H1 (cell line): ENCODE measurements at regions not wholly inside any gene's neighbourhood (a gene's known extent, or its start where the extent isn't known, plus 50 kb on each side); places are given as distances from the start of the nearest gene placed in this dataset.

Source experiments
- BACH1 ChIP-seq: IDR thresholded peaks from 2 replicates; pipeline ENCODE4 v1.6.1; 2012; ENCODE audit warnings: low read length, improper control_type of control experiment
- E2F6 ChIP-seq: IDR thresholded peaks from 2 replicates; pipeline ENCODE4 v1.6.1; 2012; ENCODE audit warnings: inconsistent platforms
- RAD21 ChIP-seq, 2 experiments: IDR thresholded peaks in 1 of 2; conservative IDR thresholded peaks in 1 of 2; 2 replicates each; pipeline ENCODE4 v1.6.1; 2011; ENCODE audit warnings: low read depth in 2 of 2, low read length in 2 of 2, improper control_type of control experiment in 1 of 2, inconsistent platforms in 1 of 2, mild to moderate bottlenecking in 1 of 2, moderate library complexity in 1 of 2
- SP1 ChIP-seq: IDR thresholded peaks from 2 replicates; pipeline ENCODE4 v1.6.1; 2011; ENCODE audit warnings: low read depth, low read length
- SP2 ChIP-seq: IDR thresholded peaks from 2 replicates; pipeline ENCODE4 v1.6.1; 2012; ENCODE audit warnings: mild to moderate bottlenecking, low read length, inconsistent platforms
- SUZ12 ChIP-seq: fragments of 200-600 bp; sonication (generic); IDR thresholded peaks from 2 replicates; pipeline ENCODE4 v1.6.1; 2012; ENCODE audit warnings: mild to moderate bottlenecking, inconsistent platforms, low read length, moderate library complexity, mixed read lengths
- TF ChIP-seq, protein P1 (sequence below): IDR thresholded peaks from 2 replicates; pipeline ENCODE4 v1.6.1; 2011; ENCODE audit warnings: low read depth, mild to moderate bottlenecking, low read length; ENCODE audit not compliant: insufficient read depth
- TF ChIP-seq, protein P2 (sequence below): IDR thresholded peaks from 2 replicates; pipeline ENCODE4 v1.6.1; 2012; ENCODE audit warnings: inconsistent platforms

GRCh38 chr4:83662204-83662603 lies 126.3 kb downstream of the GPAT3 start (continued):
- TF ChIP-seq E2F6 (no peak), RAD21 (IDR thresholded peaks at IDR 0.05 in 1 of 2, conservative IDR thresholded peaks at IDR 0.05 in 1 of 2; ENCODE audit: low read depth in 2 of 2, low read length in 2 of 2) (no peak), SP1 (no peak), SUZ12 (no peak), SP2 (no peak), BACH1 (no peak)
- TF ChIP-seq, protein P1, sequence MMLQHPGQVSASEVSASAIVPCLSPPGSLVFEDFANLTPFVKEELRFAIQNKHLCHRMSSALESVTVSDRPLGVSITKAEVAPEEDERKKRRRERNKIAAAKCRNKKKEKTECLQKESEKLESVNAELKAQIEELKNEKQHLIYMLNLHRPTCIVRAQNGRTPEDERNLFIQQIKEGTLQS, result no peak
- TF ChIP-seq, protein P2, sequence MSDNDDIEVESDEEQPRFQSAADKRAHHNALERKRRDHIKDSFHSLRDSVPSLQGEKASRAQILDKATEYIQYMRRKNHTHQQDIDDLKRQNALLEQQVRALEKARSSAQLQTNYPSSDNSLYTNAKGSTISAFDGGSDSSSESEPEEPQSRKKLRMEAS, result no peak
- TF ChIP-seq, all 59 proteins: peak for 0
